Vagina (tissue), 2 donors: ENCODE measurements at regions not wholly inside any gene's neighbourhood (a gene's known extent, or its start where the extent isn't known, plus 50 kb on each side); places are given as distances from the start of the nearest gene placed in this dataset.

Experiments
- CTCF ChIP-seq, 3 experiments: fragments of 450-650 bp in 2 of 3; fragments of 200-600 bp in 1 of 3; sonication (generic) in 1 of 3; IDR thresholded peaks; one replicate each; pipeline ENCODE4 v1.5.1; 2017 to 2019; ENCODE audit warnings: antibody characterized with exemption in 3 of 3, mild to moderate bottlenecking in 2 of 3, moderate library complexity in 2 of 3
- POLR2AphosphoS5 ChIP-seq, 2 donors: sonication (generic); formaldehyde crosslinking; IDR thresholded peaks; one replicate each; pipeline ENCODE4 v1.9.0; 2017; ENCODE audit warnings: antibody characterized with exemption in 2 of 2, mild to moderate bottlenecking in 2 of 2, low read depth in 1 of 2; ENCODE audit not compliant: insufficient read depth in 1 of 2

GRCh38 chr18:33957707-33958106 is 267.0 kb downstream of the NOL4 start:
- no peak for TF ChIP-seq CTCF (IDR thresholded peaks at IDR 0.05)
- TF ChIP-seq POLR2AphosphoS5 (IDR thresholded peaks at IDR 0.05; ENCODE audit: insufficient read depth in 1 of 2, low read depth in 1 of 2): no peak
